ENCODE measurements at regions not wholly inside any gene's neighbourhood (a gene's known extent, or its start where the extent isn't known, plus 50 kb on each side); places are given as distances from the start of the nearest gene placed in this dataset.

GRCh38 chr9:104429031-104429546, 75.0 kb upstream of the OR13F1 start:
- no peak for TF ChIP-seq MAX (IDR thresholded peaks at IDR 0.05)
- TF ChIP-seq HNF4G (IDR thresholded peaks at IDR 0.05), result no peak
- TF ChIP-seq CTCF (IDR thresholded peaks at IDR 0.05; ENCODE audit: low read depth, low read length, missing input control), result no peak
- TF ChIP-seq GABPA (IDR thresholded peaks at IDR 0.05 in 1 of 2, conservative IDR thresholded peaks at IDR 0.05 in 1 of 2), result no peak
- TF ChIP-seq ATF3 (IDR thresholded peaks at IDR 0.05), result no peak
- TF ChIP-seq TAF1 (conservative IDR thresholded peaks at IDR 0.05), result no peak
- TF ChIP-seq FOXA1 (IDR thresholded peaks at IDR 0.05), result no peak
- TF ChIP-seq RAD21 (IDR thresholded peaks at IDR 0.05), result no peak
- TF ChIP-seq SP1 (IDR thresholded peaks at IDR 0.05), result no peak
- TF ChIP-seq REST (IDR thresholded peaks at IDR 0.05), result no peak
- TF ChIP-seq JUND (IDR thresholded peaks at IDR 0.05), result no peak
- no peak for TF ChIP-seq ZBTB33 (IDR thresholded peaks at IDR 0.05)

Data from liver (tissue), 3 donors.